ENCODE measurements at regions not wholly inside any gene's neighbourhood (a gene's known extent, or its start where the extent isn't known, plus 50 kb on each side); places are given as distances from the start of the nearest gene placed in this dataset.

DNA sequence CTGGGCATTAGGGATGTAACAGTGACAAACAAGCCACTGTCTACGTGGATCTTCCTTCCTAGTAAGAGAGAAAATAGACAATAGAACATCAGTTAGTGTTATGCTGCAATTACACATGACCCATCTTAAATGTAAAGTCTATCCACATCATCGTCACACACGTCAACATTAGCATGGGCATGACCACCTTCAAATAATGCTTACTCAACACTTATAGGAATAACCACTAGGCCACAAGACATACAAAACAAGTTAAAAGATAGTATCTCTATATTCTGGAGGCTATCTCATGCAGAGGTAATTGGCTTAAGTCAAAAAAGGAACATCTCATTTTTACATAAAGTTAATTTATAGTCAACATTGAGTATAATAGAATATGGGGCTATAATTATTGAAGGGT is 156.5 kb downstream of the MOXD1 start:
- TF ChIP-seq CTCF (IDR thresholded peaks at IDR 0.05), result no peak
- no peak for TF ChIP-seq POLR2A (IDR thresholded peaks at IDR 0.05)

Data from lower leg skin (tissue), 3 donors.